HT-29 (cell line): ENCODE measurements at regions not wholly inside any gene's neighbourhood (a gene's known extent, or its start where the extent isn't known, plus 50 kb on each side); places are given as distances from the start of the nearest gene placed in this dataset.
A peak's percentile ranks its signal among the peaks of the same experiment; 100 is the strongest.
"Not testable (repeated sequence)": the region's sequence is repeated elsewhere in the genome, so short reads cannot be mapped to it uniquely, and the experiment has no call there.

Experiments
- DNase-seq: peaks from one replicate; pipeline ENCODE4 v3.0.0-alpha.2; 2015; ENCODE audit warnings: low spot score

DNA sequence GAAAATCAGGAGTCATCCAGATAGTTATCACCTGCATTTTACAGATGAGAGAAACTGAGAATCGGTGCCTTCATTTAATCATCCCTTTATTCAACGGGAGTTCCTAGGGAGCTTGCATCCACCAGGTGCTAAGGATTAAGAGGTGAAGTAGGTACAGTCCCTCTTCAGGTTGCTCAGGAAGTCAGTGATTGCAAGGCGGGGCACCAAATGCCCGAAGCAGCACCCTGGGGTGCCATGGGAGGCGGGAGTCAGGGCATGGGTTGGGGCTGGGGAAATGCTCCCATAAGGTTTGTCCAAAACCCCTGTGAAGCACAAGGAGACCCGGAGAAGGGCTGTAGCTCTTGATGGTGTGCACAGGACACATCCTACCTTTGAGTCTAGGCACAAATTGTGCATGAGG, 98.8 kb upstream of the KLF4 start:
- no peak for DNase-seq

DNA sequence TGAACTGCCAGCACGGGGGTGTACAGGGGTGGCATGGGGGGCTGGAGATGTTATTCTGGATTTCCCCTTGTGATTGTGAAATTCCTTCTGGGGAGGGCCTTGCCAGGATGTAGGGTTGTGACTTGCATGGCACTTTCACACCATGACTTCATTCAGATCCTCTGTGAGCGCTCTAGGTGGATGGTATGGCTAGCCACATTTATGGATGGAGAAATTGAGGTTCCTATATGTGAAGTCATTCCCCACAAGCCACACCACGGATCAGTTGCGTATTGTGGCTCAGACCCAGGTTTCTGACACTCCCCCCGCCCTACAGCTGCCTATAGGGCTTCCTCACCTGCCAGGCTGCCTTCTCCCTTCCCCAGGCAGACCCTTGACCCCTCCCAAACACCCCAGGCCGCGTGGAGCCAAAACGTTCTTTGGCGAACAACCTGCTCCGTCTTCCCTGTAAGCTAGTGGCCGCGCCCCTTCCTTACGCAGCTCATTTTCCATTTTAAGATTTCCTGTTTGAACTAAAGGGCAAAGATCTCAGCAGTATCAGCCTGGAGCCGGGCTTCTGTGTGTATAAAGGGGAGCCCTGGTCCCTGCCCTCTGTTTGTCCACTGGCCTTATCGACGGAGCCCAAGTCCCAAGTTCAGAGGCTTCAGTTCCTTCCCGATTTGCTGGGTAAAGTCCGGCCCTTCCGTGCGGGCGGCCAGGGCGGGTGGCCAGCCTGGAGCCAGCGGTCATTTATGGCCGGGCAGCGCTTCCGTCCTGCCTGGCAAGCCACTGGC, 97.8 kb upstream of the KLF4 start:
- peak; percentile 52 for DNase-seq

- DNase-seq: no peak
Measured at GRCh38 chr9:107586493-107586892, 96.9 kb upstream of the KLF4 start.

DNA sequence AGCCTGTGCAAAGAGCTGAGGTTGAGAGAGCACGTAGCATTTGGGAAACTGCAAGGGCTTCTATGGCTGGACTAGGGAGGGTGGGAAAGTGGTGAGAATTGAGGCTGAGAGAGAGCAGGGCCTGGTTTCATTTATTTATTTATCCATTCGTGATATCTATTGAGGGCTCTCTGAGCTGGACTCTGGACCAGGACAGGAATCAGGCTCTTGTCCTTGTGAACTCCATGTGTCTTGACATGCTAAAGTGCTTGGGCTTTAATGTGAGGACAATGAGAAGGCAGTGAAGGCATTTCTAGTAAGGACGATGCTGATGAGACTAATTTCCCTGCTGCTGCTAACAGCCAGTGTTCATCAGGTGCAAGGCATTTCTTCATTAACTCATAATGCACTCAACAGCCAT, 95.9 kb upstream of the KLF4 start:
- DNase-seq: no peak

- DNase-seq: no peak
Measured at GRCh38 chr9:107584944-107585343, 95.4 kb upstream of the KLF4 start.

DNA sequence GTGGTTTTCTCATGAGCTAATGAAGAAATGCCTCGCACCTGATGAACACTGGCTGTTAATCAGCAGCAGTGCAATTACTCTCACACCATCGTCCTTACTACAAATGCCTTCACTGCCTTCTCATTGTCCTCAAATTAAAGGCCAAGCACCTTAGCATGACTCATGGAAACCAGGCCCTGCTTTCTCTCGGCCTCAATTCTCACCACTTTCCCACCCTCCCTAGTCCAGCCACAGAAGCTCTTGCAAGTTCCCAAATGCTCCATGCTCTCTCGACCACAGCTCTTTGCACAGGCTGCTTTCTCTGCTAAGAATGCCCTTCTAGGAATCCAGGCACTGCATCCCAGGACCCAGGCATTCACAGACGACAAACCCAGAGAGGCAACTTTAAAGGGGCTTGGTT, 94.6 kb upstream of the KLF4 start:
- DNase-seq: no peak

- DNase-seq: no peak
Measured at GRCh38 chr9:107577140-107577776, 87.7 kb upstream of the KLF4 start.

DNA sequence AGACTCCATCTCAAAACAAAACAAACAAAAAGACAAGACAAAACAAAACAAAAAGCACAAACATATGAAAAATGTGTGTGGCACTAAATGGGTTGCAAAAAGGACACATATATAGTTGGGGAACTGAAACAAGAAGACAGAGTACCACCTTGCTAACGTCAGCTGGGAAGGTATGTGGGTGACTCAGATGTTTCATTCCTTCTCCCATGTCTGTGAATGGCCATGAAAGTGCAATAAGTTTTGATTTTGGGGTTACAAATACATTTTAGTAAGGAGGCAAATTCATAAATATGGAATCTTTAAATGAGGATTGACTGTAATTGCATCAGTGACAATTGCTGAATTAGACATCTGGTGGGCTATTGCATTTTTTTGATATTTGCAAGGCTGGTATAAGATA, 81.6 kb upstream of the KLF4 start:
- no peak for DNase-seq

DNA sequence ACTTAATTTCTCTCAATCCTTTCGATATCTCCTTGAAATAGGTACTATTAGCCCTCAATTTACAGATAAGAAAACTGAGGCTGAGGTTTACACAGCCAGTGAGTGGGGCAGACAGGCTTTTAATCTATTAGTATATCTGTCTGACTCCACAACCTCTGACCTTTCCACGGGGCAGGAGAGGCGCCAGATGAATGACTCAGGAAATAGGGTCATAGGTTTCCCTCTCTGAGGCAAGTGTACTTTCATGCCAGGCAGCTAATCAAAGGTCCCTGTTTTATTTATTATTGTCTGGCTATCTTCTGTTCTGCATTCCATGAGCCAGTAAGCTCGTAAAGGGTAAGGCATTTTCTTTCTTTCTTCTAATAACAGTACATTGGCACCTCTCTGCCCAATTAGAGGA, 79.6 kb upstream of the KLF4 start:
- peak; percentile 48 for DNase-seq

DNA sequence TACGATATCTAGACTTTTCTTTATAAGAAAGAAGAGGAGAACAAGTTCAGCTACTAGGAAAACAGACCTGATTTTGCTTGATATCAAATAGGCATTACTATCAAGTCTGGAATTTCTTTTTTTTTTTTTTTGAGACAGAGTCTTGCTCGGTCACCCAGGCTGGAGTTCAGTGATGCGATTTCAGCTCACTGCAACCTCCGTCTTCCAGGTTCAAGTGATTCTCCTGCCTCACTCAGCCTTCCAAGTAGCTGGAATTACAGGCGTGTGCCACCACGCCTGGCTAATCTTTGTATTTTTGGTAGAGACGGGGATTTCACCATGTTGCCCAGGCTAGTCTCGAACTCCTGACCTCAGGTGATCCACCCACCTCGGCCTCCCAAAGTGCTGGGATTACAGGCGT, 78.8 kb upstream of the KLF4 start:
- DNase-seq: not testable (repeated sequence)

GRCh38 chr9:107567462-107567861, 77.9 kb upstream of the KLF4 start:
- no peak for DNase-seq

GRCh38 chr9:107566611-107567061, 77.1 kb upstream of the KLF4 start:
- no peak for DNase-seq

DNA sequence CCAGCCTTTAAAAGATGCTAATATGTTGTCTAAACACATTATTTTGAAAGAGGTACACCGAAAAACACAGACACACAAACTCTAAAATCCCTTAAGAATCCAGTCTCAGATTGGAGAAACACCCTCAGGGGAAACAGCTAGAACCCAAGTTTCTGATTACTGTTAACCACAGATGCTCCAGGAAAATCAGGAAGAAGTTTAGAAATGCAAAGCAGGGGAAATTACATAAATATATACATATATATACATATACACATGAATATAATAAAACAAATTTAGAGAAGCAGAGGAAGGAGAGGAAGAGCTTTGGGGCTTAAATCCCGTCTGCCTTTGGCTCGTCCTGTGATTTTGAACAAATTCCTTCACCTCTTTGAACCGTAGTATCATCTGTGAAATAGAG, 73.2 kb upstream of the KLF4 start:
- DNase-seq: no peak

- no peak for DNase-seq
Measured at GRCh38 chr9:107559494-107560086, 70.0 kb upstream of the KLF4 start.

DNA sequence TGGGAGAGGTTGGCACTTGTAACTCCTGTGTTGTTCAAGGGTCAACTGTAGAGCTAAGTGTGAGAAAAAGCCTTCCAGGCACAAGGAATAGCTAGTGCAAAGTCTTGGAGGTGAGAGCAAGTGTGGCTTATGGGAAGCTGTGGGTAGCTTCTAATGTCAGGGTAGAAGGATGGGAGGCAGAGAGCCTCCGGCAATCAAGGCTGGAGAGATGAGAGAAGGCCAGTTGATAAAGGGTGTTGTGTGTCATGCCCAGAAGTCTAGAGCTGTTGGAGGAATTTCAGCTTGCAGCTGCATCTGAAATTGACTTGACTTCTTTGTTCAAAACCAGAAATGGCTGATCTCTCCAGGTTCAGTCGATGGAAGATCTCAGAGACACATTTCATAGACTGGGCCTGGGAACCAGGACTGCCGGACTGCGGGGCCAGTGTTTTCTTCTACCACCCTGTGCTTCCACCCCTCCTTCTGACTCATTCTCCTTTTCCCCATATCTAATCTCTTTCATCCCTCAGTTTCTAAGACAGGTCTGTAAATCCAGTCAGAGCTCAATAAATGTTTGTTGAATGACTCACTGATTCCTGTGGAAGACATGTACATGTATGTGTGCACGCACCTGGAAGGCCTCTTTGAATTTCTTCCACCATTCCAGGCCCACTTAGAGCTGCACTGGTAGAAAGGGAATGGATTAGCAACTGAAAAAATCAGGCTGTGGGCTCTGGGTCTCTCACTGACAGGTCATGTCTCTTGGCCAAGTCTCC, 67.8 kb upstream of the KLF4 start:
- peak; percentile 32 for DNase-seq

DNA sequence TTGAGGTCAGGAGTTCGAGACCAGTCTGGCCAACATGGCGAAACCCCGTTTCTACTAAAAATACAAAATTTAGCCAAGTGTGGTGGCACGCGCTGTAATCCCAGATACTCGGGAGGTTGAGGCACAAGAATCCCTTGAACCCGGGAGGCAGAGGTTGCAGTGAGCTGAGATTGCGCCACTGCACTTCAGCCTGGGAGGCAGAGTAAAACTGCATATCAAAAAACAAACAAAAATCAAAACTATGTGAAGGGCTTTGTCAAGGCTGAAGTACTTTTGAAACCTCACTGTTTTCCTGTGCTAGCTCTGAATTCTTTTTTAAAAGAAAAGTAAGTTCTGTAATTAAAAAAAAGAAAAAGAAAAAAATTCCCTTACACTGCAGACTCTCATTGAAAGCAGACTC, 65.1 kb upstream of the KLF4 start:
- DNase-seq: no peak

- DNase-seq: no peak
Measured at GRCh38 chr9:107548298-107549142, 59.0 kb upstream of the KLF4 start.

GRCh38 chr9:107547772-107548297, 58.3 kb upstream of the KLF4 start:
- no peak for DNase-seq

DNA sequence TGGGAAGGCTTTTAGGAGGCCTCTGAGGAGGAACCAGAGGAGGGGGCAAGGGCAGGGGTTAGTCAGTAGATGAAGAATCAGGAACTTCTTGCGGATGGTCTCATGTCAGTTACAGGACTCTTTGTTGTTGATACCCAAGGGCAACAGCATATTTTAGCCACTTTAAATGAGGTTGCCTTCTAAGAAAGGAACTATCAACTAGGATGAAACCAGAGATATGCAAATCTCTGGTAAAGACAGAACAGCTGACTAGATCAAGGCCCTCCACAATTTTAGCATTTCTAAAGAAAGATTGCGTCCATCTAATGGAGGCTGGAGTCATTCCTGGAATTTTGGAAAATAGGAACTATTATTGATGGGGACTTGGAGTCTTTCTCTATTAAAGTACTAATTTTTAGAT, 57.7 kb upstream of the KLF4 start:
- DNase-seq: no peak

DNA sequence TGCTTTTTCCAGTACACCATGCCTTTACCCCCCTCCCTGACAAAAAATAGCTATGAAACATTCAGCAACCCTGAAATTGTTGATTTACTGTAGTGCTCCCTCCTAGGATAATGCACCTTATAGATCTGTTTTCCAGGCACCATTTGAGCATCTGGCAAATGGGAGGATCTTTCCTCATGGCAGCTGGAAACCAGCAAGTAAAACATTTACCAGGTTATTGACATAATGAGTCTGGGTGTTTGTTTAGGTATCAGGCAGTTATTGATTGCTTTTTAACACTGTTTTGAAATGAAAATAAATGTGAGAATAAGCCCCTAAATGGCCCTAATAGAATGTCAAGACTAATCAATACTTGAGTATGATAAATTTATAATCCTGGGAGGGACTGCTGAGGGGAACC, 57.3 kb upstream of the KLF4 start:
- DNase-seq: peak; percentile 27

DNA sequence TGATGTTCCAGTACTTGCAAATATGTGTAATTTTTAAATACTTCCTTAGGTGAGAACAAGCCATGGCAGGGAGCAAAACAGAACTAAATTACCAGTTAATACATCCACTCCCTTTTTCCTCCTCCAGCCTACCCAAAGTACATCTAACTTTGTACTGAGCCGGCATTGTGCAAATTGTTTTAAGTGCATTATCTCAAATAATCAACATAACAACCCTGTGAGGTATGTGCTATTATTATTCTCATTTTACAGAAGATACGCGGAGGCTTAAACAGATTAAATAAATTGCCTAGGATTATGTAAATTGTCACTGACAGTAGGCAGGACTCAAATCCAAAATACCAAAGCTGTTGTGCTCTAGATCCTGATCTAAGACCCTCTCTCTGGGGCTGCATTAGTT, 55.5 kb upstream of the KLF4 start:
- no peak for DNase-seq
